CD14-positive monocyte (primary cell): ENCODE measurements at regions not wholly inside any gene's neighbourhood (a gene's known extent, or its start where the extent isn't known, plus 50 kb on each side); places are given as distances from the start of the nearest gene placed in this dataset.

ENCODE experiments used
- DNase-seq, 3 donors: peaks; one replicate each; pipeline ENCODE4 v3.0.0-alpha.2; 2011 to 2022
- H2AFZ ChIP-seq: 2 replicates; pipeline ENCODE4 v1.6.0; 2012; ENCODE audit warnings: mild to moderate bottlenecking, low read depth, low read length, inconsistent platforms; ENCODE audit not compliant: insufficient read depth, poor library complexity, severe bottlenecking
- H3K27ac ChIP-seq, 2 donors: 1 replicate in 1 of 2; 2 replicates in 1 of 2; pipeline ENCODE4 v1.5.1; 2012 to 2013; ENCODE audit warnings: low read length in 2 of 2, control low read depth in 1 of 2, inconsistent platforms in 1 of 2, low read depth in 1 of 2, mild to moderate bottlenecking in 1 of 2
- H3K27me3 ChIP-seq, 2 donors: one replicate each; pipeline versions ENCODE4 v1.6.0 to v1.6.1; 2011 to 2013; ENCODE audit warnings: low read length in 2 of 2; ENCODE audit not compliant: control insufficient read depth in 2 of 2, insufficient read depth in 2 of 2
- H3K36me3 ChIP-seq, 2 donors: replicated peaks in 1 of 2; 1 replicate in 1 of 2; 2 replicates in 1 of 2; pipeline versions ENCODE4 v1.5.1 to v1.6.1; 2012 to 2013; ENCODE audit warnings: low read length in 2 of 2, control low read depth in 1 of 2, inconsistent platforms in 1 of 2, mild to moderate bottlenecking in 1 of 2; ENCODE audit not compliant: insufficient read depth in 2 of 2, control insufficient read depth in 1 of 2
- H3K4me1 ChIP-seq, 2 donors: 1 replicate in 1 of 2; 2 replicates in 1 of 2; pipeline versions ENCODE4 v1.5.1 to v1.6.1; 2012 to 2013; ENCODE audit warnings: low read length in 2 of 2, control low read depth in 1 of 2, inconsistent platforms in 1 of 2, mild to moderate bottlenecking in 1 of 2, moderate library complexity in 1 of 2; ENCODE audit not compliant: insufficient read depth in 2 of 2, control insufficient read depth in 1 of 2
- H3K4me2 ChIP-seq: replicated peaks from 2 replicates; pipeline ENCODE3; 2012; ENCODE audit warnings: low read length, moderate library complexity, mild to moderate bottlenecking; ENCODE audit not compliant: poor library complexity, severe bottlenecking; ENCODE audit errors: extremely low read depth
- H3K4me3 ChIP-seq, 3 experiments: fragments of 200-600 bp in 1 of 3; sonication (generic) in 1 of 3; replicated peaks in 1 of 3; 1 replicate in 2 of 3; 2 replicates in 1 of 3; pipeline ENCODE4 v1.5.1; 2011 to 2013; ENCODE audit warnings: low read length in 3 of 3, mild to moderate bottlenecking in 3 of 3, control low read depth in 2 of 3, low read depth in 2 of 3, inconsistent platforms in 1 of 3, moderate library complexity in 1 of 3
- H3K79me2 ChIP-seq: 2 replicates; pipeline ENCODE4 v1.6.0; 2012; ENCODE audit warnings: mild to moderate bottlenecking, control low read depth, inconsistent platforms, low read length, moderate library complexity; ENCODE audit not compliant: insufficient read depth
- H3K9ac ChIP-seq: 2 replicates; pipeline ENCODE4 v1.6.0; 2017; ENCODE audit warnings: low read length, mild to moderate bottlenecking; ENCODE audit not compliant: insufficient read depth, poor library complexity, severe bottlenecking
- H3K9me3 ChIP-seq, 2 donors: replicated peaks in 1 of 2; 1 replicate in 1 of 2; 2 replicates in 1 of 2; pipeline versions ENCODE4 v1.5.1 to v1.6.1; 2012 to 2013; ENCODE audit warnings: low read length in 2 of 2, control low read depth in 1 of 2; ENCODE audit not compliant: control insufficient read depth in 1 of 2, insufficient read depth in 1 of 2
- H4K20me1 ChIP-seq: 2 replicates; pipeline ENCODE4 v1.6.0; 2012; ENCODE audit warnings: mild to moderate bottlenecking, low read length, control low read depth, moderate library complexity; ENCODE audit not compliant: insufficient read depth
- H3K27ac Mint-ChIP-seq, 7 donors: one replicate each; pipeline ENCODE4 v1.8.0; 2020; ENCODE audit warnings: mild to moderate bottlenecking in 7 of 7, mixed read lengths in 7 of 7, moderate library complexity in 6 of 7, inconsistent platforms in 2 of 7
- H3K27me3 Mint-ChIP-seq, 3 donors: one replicate each; pipeline ENCODE4 v1.8.0; 2021 to 2022; ENCODE audit warnings: low read depth in 3 of 3, mild to moderate bottlenecking in 3 of 3, mixed read lengths in 3 of 3, moderate library complexity in 3 of 3, inconsistent platforms in 1 of 3
- H3K36me3 Mint-ChIP-seq, 2 donors: one replicate each; pipeline ENCODE4 v1.8.0; 2020; ENCODE audit warnings: mixed read lengths in 2 of 2, inconsistent platforms in 1 of 2, mild to moderate bottlenecking in 1 of 2
- H3K4me1 Mint-ChIP-seq: one replicate; pipeline ENCODE4 v1.8.0; 2020; ENCODE audit warnings: mild to moderate bottlenecking, mixed read lengths
- H3K4me3 Mint-ChIP-seq, 2 donors: one replicate each; pipeline ENCODE4 v1.8.0; 2020; ENCODE audit warnings: mild to moderate bottlenecking in 2 of 2, mixed read lengths in 2 of 2, moderate library complexity in 1 of 2
- H3K9me3 Mint-ChIP-seq, 7 donors: one replicate each; pipeline ENCODE4 v1.8.0; 2020 to 2022; ENCODE audit warnings: mixed read lengths in 7 of 7, mild to moderate bottlenecking in 6 of 7, moderate library complexity in 6 of 7, inconsistent platforms in 2 of 7
- CTCF ChIP-seq: fragments of 200-600 bp; IDR thresholded peaks from one replicate; pipeline ENCODE4 v1.8.0; 2022; ENCODE audit warnings: antibody characterized with exemption, mild to moderate bottlenecking
- WGBS: methylation state at CpG from one replicate; pipeline ENCODE4 v1.1.5; 2013; ENCODE audit warnings: missing lambda C conversion rate; ENCODE audit not compliant: insufficient coverage; 5-methylcytosine and 5-hydroxymethylcytosine counted together
- intact Hi-C, 2 donors: fragments of 100-400 bp; cut with micrococcal nuclease; formaldehyde crosslinking; loops; one replicate each; pipeline versions ENCODE4 v1.15.0 to v1.15.1; 2023

- Mint-ChIP-seq H3K27me3 (peaks cover 0 to 3% (median 0%) of the 10 kb centered on the region in 3 donors), H3K9me3 (peaks cover 13 to 42% (median 31%) of the 10 kb centered on the region in 7 donors), H3K4me3 (no peak overlapping the region), H3K4me1 (peaks cover 36% of the 10 kb centered on the region), H3K36me3 (peaks cover 0 to 9% of the 10 kb centered on the region in 2 donors), H3K27ac (no peak overlapping the region)
- H3K9me3 ChIP-seq = peaks cover 23 to 35% of the 10 kb centered on the region in 2 donors
- H3K36me3 ChIP-seq = no peaks in the 10 kb centered on the region
- no peaks in the 10 kb centered on the region for H4K20me1 ChIP-seq
- no peaks in the 10 kb centered on the region for H3K79me2 ChIP-seq
- H3K4me3 ChIP-seq = peak overlapping the region in 1 of 3 experiments; percentile 1
- no CpG with 5 or more reads among the region's 2 CpGs for WGBS
- no peak overlapping the region for H2AFZ ChIP-seq
- H3K4me2 ChIP-seq = no peak overlapping the region
- intact Hi-C loops = no loop called here
- H3K27me3 ChIP-seq = no peaks in the 10 kb centered on the region
- H3K4me1 ChIP-seq = peaks cover 31 to 45% of the 10 kb centered on the region in 2 donors
- DNase-seq = no peak
- TF ChIP-seq CTCF = no peak
- no peak overlapping the region for H3K9ac ChIP-seq
- H3K27ac ChIP-seq = peak overlapping the region in 1 of 2 donors; percentile 3
Observed at GRCh38 chr18:10217211-10217610, 237.2 kb upstream of the APCDD1 start.

- TF ChIP-seq CTCF = no peak
- Histone ChIP-seq H2AFZ (no peak overlapping the region), H3K9ac (no peak overlapping the region), H3K27me3 (no peaks in the 10 kb centered on the region), H3K4me3 (no peak overlapping the region), H3K4me2 (no peak overlapping the region), H3K4me1 (no peaks in the 10 kb centered on the region), H3K36me3 (no peaks in the 10 kb centered on the region), H3K9me3 (peaks cover 28 to 36% of the 10 kb centered on the region in 2 donors), H3K79me2 (no peaks in the 10 kb centered on the region), H4K20me1 (no peaks in the 10 kb centered on the region), H3K27ac (no peak overlapping the region)
- no CpG with 5 or more reads among the region's 6 CpGs for WGBS
- H3K4me1 Mint-ChIP-seq = no peaks in the 10 kb centered on the region
- no peak for DNase-seq
- H3K27ac Mint-ChIP-seq = peak overlapping the region in 1 of 7 donors; percentile 72
- peaks cover 14 to 44% (median 31%) of the 10 kb centered on the region in 7 donors for H3K9me3 Mint-ChIP-seq
- intact Hi-C loops = no loop called here
- no peak overlapping the region for H3K4me3 Mint-ChIP-seq
- H3K36me3 Mint-ChIP-seq = peaks cover 3 to 9% of the 10 kb centered on the region in 2 donors
- peaks cover 0 to 3% (median 3%) of the 10 kb centered on the region in 3 donors for H3K27me3 Mint-ChIP-seq
Observed at GRCh38 chr18:10225300-10225699, 229.1 kb upstream of the APCDD1 start.
